ENCODE measurements at regions not wholly inside any gene's neighbourhood (a gene's known extent, or its start where the extent isn't known, plus 50 kb on each side); places are given as distances from the start of the nearest gene placed in this dataset.
A peak's percentile ranks its signal among the peaks of the same experiment; 100 is the strongest.
"Not testable (repeated sequence)": the region's sequence is repeated elsewhere in the genome, so short reads cannot be mapped to it uniquely, and the experiment has no call there.

GRCh38 chr4:11817088-11817487 is 388.4 kb upstream of the HS3ST1 start:
- no peak for TF ChIP-seq POLR2A (IDR thresholded peaks at IDR 0.05)
- TF ChIP-seq CTCF (IDR thresholded peaks at IDR 0.05) = no peak
- DNase-seq (no peak), ATAC-seq (peak in 2 of 4 donors; percentile 24 to 51)
- H3K36me3 ChIP-seq = no peaks in the 10 kb centered on the region
- no peak overlapping the region for H3K4me3 ChIP-seq
- no peaks in the 10 kb centered on the region for H3K4me1 ChIP-seq
- H3K9me3 ChIP-seq = no peaks in the 10 kb centered on the region
- no peak overlapping the region for H3K27ac ChIP-seq
- no peaks in the 10 kb centered on the region for H3K27me3 ChIP-seq
- intact Hi-C loops (cut with DNase I) = loop anchor here in 1 of 10 donors (10.0 kb wide), 1 partner anchor 138 kb away; no protein-coding TSS in a partner anchor

- intact Hi-C loops (cut with DNase I) = loop anchor here in 1 of 10 donors (10.0 kb wide), 1 partner anchor 140 kb away; no protein-coding TSS in a partner anchor
- Histone ChIP-seq H3K27ac (no peak overlapping the region), H3K4me1 (no peaks in the 10 kb centered on the region), H3K4me3 (no peak overlapping the region), H3K9me3 (no peaks in the 10 kb centered on the region), H3K27me3 (no peaks in the 10 kb centered on the region), H3K36me3 (no peaks in the 10 kb centered on the region)
- DNase-seq (no peak), ATAC-seq (no peak)
- 78 to 83% (median 81%) methylated on average over 2 of the region's 2 CpGs for WGBS, 4 donors
- TF ChIP-seq CTCF (IDR thresholded peaks at IDR 0.05) (no peak), POLR2A (IDR thresholded peaks at IDR 0.05) (no peak)
These were observed 386.1 kb upstream of the HS3ST1 start for GRCh38 chr4:11814758-11815157.

GRCh38 chr4:11813951-11814446 is 385.3 kb upstream of the HS3ST1 start:
- Histone ChIP-seq H3K36me3 (no peaks in the 10 kb centered on the region), H3K4me3 (no peak overlapping the region), H3K9me3 (no peaks in the 10 kb centered on the region), H3K27me3 (no peaks in the 10 kb centered on the region), H3K4me1 (no peaks in the 10 kb centered on the region), H3K27ac (no peak overlapping the region)
- TF ChIP-seq CTCF (IDR thresholded peaks at IDR 0.05) (no peak), POLR2A (IDR thresholded peaks at IDR 0.05) (no peak)
- WGBS, 4 donors = 14 to 17% (median 17%) methylated on average over 1 of the region's 1 CpG
- intact Hi-C loops (cut with DNase I) = loop anchor here in 1 of 10 donors (10.0 kb wide), 1 partner anchor 141 kb away; no protein-coding TSS in a partner anchor
- ATAC-seq (no peak), DNase-seq (no peak)

- H3K36me3 ChIP-seq, H3K27me3 ChIP-seq, H3K4me1 ChIP-seq, H3K4me3 ChIP-seq, ATAC-seq, H3K9me3 ChIP-seq, DNase-seq, H3K27ac ChIP-seq: not testable (repeated sequence)
- 87 to 97% (median 93%) methylated on average over 3 of the region's 3 CpGs for whole genome bisulfite sequencing, 4 donors
- intact Hi-C loops (cut with DNase I) = loop anchor here in 1 of 10 donors (10.0 kb wide), 1 partner anchor 143 kb away; no protein-coding TSS in a partner anchor
These were observed 382.8 kb upstream of the HS3ST1 start for GRCh38 chr4:11811521-11811920.

- Histone ChIP-seq H3K4me3 (no peak overlapping the region), H3K27me3 (no peaks in the 10 kb centered on the region), H3K27ac (no peak overlapping the region), H3K36me3 (no peaks in the 10 kb centered on the region), H3K4me1 (no peaks in the 10 kb centered on the region), H3K9me3 (no peaks in the 10 kb centered on the region)
- no peak for DNase-seq
- ATAC-seq = peak; percentile 55 to 83 (median 80)
- peak; percentile 38 to 64 (median 56) for TF ChIP-seq CTCF (IDR thresholded peaks at IDR 0.05)
- no peak for TF ChIP-seq POLR2A (IDR thresholded peaks at IDR 0.05)
- 50 to 60% (median 56%) methylated on average over 1 of the region's 1 CpG for WGBS, 4 donors
- intact Hi-C loops (cut with DNase I) = loop anchor here in 7 of 10 donors (5.0 to 10.0 kb wide), 4 partner anchors 146 to 829 kb away; no protein-coding TSS in a partner anchor
These were observed 377.1 kb upstream of the HS3ST1 start for GRCh38 chr4:11805842-11806241.

Measured in heart left ventricle (tissue), 16 donors.